ENCODE measurements at regions not wholly inside any gene's neighbourhood (a gene's known extent, or its start where the extent isn't known, plus 50 kb on each side); places are given as distances from the start of the nearest gene placed in this dataset.

DNA sequence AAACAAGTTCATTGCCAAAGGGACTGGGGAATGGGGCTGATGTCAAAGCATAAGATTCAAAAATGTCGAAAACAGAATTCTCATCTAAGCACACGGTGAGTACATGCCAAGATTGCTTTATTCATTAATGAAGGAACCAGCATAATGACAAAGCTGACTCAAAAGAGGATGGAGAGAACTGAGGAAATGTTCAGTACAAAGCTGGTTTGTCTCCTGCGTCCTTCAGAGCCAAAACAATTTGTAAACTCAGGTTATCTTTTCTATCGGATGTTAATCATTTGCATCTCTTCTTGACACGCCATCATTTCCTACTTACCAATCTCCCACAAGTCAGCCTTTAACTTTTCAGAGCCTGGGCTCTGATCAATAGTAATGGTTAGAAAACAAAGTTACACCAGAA is 195.6 kb upstream of the PMEPA1 start (continued):
- TF ChIP-seq, protein P1, sequence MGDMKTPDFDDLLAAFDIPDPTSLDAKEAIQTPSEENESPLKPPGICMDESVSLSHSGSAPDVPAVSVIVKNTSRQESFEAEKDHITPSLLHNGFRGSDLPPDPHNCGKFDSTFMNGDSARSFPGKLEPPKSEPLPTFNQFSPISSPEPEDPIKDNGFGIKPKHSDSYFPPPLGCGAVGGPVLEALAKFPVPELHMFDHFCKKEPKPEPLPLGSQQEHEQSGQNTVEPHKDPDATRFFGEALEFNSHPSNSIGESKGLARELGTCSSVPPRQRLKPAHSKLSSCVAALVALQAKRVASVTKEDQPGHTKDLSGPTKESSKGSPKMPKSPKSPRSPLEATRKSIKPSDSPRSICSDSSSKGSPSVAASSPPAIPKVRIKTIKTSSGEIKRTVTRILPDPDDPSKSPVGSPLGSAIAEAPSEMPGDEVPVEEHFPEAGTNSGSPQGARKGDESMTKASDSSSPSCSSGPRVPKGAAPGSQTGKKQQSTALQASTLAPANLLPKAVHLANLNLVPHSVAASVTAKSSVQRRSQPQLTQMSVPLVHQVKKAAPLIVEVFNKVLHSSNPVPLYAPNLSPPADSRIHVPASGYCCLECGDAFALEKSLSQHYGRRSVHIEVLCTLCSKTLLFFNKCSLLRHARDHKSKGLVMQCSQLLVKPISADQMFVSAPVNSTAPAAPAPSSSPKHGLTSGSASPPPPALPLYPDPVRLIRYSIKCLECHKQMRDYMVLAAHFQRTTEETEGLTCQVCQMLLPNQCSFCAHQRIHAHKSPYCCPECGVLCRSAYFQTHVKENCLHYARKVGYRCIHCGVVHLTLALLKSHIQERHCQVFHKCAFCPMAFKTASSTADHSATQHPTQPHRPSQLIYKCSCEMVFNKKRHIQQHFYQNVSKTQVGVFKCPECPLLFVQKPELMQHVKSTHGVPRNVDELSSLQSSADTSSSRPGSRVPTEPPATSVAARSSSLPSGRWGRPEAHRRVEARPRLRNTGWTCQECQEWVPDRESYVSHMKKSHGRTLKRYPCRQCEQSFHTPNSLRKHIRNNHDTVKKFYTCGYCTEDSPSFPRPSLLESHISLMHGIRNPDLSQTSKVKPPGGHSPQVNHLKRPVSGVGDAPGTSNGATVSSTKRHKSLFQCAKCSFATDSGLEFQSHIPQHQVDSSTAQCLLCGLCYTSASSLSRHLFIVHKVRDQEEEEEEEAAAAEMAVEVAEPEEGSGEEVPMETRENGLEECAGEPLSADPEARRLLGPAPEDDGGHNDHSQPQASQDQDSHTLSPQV (IDR thresholded peaks at IDR 0.05), result no peak
- no peak for TF ChIP-seq HDGF (IDR thresholded peaks at IDR 0.05)
- no peak for TF ChIP-seq HSF1 (IDR thresholded peaks at IDR 0.05; ENCODE audit: low read depth, low read length)
- TF ChIP-seq ZSCAN29 (IDR thresholded peaks at IDR 0.05), result no peak
- TF ChIP-seq CBX5 (IDR thresholded peaks at IDR 0.05; ENCODE audit: low read depth), result no peak

DNA sequence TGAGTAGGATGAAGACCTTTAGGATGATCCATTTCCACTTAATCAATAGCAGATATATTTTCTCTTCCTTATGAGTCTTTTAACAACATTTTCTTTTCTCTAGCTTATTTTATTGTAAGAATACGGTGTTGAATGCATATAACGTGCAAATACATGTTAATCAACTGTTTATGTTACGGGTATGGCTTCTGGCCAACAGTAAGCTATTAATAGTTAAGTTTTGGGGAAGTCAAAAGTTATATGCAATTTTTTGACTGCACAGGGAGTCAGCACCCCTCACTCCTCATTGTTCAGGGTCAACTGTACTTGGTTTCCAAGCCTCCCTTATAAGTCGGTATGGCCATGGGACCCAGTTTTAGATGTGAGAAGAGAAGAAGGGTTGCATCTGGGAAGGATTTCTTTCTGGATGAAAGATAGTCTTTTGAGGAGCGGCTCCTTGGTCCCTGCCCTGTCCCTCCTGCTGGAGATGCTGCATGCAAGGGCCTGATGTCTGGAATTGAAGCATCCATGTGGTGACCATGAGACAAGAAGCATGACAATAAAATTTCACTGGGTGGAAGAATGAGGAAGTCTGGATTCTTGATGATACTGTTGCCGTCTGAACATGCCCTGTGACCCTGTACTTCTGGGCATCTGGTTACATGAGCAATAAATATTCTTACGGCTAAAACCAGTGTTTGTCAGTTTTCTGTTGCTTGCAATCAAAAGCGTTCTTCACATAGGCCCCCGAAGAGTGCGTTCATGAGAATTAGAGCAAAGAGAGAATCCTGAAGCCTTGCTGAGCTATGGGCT is 194.7 kb upstream of the PMEPA1 start:
- RAD21 ChIA-PET (ENCODE audit: unreplicated experiment), result no interaction called here
- FAIRE-seq, result no peak

More for the DNA sequence above, 194.7 kb upstream of the PMEPA1 start:
- Histone ChIP-seq H3K9me3 (replicated peaks; ENCODE audit: control insufficient read depth, insufficient read depth, low read length) (no peaks in the 10 kb centered on the region), H4K20me1 (ENCODE audit: control insufficient read depth, insufficient read depth) (no peaks in the 10 kb centered on the region), H2AFZ (ENCODE audit: control insufficient read depth, low read depth, low read length) (no peak overlapping the region), H3K4me3 (no peak overlapping the region), H3K36me3 (ENCODE audit: control insufficient read depth in 2 of 2, insufficient read depth in 2 of 2, low read length in 1 of 2) (no peaks in the 10 kb centered on the region), H3K4me2 (ENCODE audit: control insufficient read depth, insufficient read depth) (no peak overlapping the region), H3K9ac (ENCODE audit: control insufficient read depth, insufficient read depth, low read length) (no peak overlapping the region), H3K4me1 (ENCODE audit: control insufficient read depth, insufficient read depth, low read length) (no peaks in the 10 kb centered on the region), H3K79me2 (ENCODE audit: control insufficient read depth, insufficient read depth, low read length) (no peaks in the 10 kb centered on the region), H3K27me3 (replicated peaks in 1 of 2; ENCODE audit: control insufficient read depth in 2 of 2, insufficient read depth in 2 of 2, low read length in 1 of 2) (peaks cover 0 to under 1% of the 10 kb centered on the region in 2 experiments; a peak in 1 of 4 replicates), H3K27ac (ENCODE audit: control insufficient read depth, insufficient read depth) (no peak overlapping the region)
- no TSS peak for BruUV-seq (replicated peaks)
- SMC1A ChIA-PET (ENCODE audit: uncharacterized antibody, unreplicated experiment), result no interaction called here
- no peak for TF ChIP-seq CHD2 (IDR thresholded peaks at IDR 0.05; ENCODE audit: borderline replicate concordance, low read depth, low read length)
- TF ChIP-seq ASH2L (IDR thresholded peaks at IDR 0.05; ENCODE audit: borderline replicate concordance, low read depth), result no peak
- no peak for TF ChIP-seq JUNB (IDR thresholded peaks at IDR 0.05)
- intact Hi-C loops (cut with micrococcal nuclease; ENCODE audit: unreplicated experiment) (no loop called here), in situ Hi-C loops (cut with MboI) (no loop called here)
- CTCF ChIA-PET, result no interaction called here
- POLR2A ChIA-PET, result no interaction called here
- ATAC-seq (no peak), DNase-seq (ENCODE audit: low read depth, low spot score) (no peak)
- WGBS (ENCODE audit: insufficient coverage, insufficient replicate concordance, low lambda C conversion rate, missing lambda C conversion rate), result 0% methylated on average over 10 of the region's 10 CpGs

All from GM12878 (cell line).